Stomach smooth muscle (tissue), 2 donors: ENCODE measurements at regions not wholly inside any gene's neighbourhood (a gene's known extent, or its start where the extent isn't known, plus 50 kb on each side); places are given as distances from the start of the nearest gene placed in this dataset.

Experiments
- H3K27ac ChIP-seq: one replicate; pipeline ENCODE4 v1.7.0; 2013; ENCODE audit warnings: mild to moderate bottlenecking, low read length, inconsistent platforms
- H3K27me3 ChIP-seq, 2 donors: one replicate each; pipeline ENCODE4 v1.7.0; 2013; ENCODE audit warnings: low read length in 2 of 2; ENCODE audit not compliant: insufficient read depth in 2 of 2, control insufficient read depth in 1 of 2
- H3K36me3 ChIP-seq, 2 donors: one replicate each; pipeline ENCODE4 v1.7.0; 2013; ENCODE audit warnings: low read length in 2 of 2; ENCODE audit not compliant: control insufficient read depth in 2 of 2, insufficient read depth in 2 of 2
- H3K4me1 ChIP-seq: one replicate; pipeline ENCODE4 v1.7.0; 2013; ENCODE audit warnings: low read length; ENCODE audit not compliant: control insufficient read depth, insufficient read depth
- H3K4me3 ChIP-seq, 2 donors: one replicate each; pipeline ENCODE4 v1.7.0; 2013; ENCODE audit warnings: low read length in 2 of 2
- H3K9ac ChIP-seq, 2 donors: one replicate each; pipeline ENCODE4 v1.7.0; 2013; ENCODE audit warnings: low read length in 2 of 2, mild to moderate bottlenecking in 1 of 2
- H3K9me3 ChIP-seq, 2 donors: one replicate each; pipeline ENCODE4 v1.7.0; 2013; ENCODE audit warnings: low read length in 2 of 2; ENCODE audit not compliant: control insufficient read depth in 2 of 2
- donor health status: healthy.
- donor health status: Pancreatic carcinoma.

- H3K27me3 ChIP-seq, result peaks cover 0 to 3% of the 10 kb centered on the region in 2 donors
- no peak overlapping the region for H3K9ac ChIP-seq
- H3K36me3 ChIP-seq, result no peaks in the 10 kb centered on the region
- H3K4me1 ChIP-seq, result no peaks in the 10 kb centered on the region
- H3K27ac ChIP-seq, result no peak overlapping the region
- H3K4me3 ChIP-seq, result no peak overlapping the region
- peaks cover 0 to 4% of the 10 kb centered on the region in 2 donors for H3K9me3 ChIP-seq
Observed at GRCh38 chr10:20962165-20962564, 65.1 kb upstream of the NEBL start.

DNA sequence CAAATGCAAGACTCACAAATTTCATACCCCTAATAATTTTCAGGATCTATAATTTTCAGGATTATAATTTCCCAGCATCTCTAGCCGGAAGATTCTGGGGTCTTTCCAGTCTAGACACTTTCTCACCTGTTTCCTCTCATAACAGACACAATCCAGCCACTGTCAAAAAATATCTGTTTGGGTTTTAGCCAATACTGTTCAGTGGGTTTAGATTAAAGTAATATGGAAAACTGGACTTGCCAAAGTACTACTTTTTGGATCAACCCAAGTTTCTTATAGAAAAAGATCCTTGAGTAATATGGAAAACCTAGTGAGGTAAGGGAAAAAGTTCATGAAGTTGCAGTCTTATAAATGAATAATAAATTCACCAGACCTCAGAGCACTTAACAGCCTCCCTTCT lies 62.1 kb upstream of the NEBL start:
- Histone ChIP-seq H3K27me3 (peaks cover 0 to 3% of the 10 kb centered on the region in 2 donors), H3K36me3 (no peaks in the 10 kb centered on the region), H3K9ac (no peak overlapping the region), H3K4me1 (no peaks in the 10 kb centered on the region), H3K9me3 (no peaks in the 10 kb centered on the region), H3K27ac (no peak overlapping the region), H3K4me3 (no peak overlapping the region)

- Histone ChIP-seq H3K36me3 (no peaks in the 10 kb centered on the region), H3K9ac (no peak overlapping the region), H3K27me3 (peaks cover 0 to 3% of the 10 kb centered on the region in 2 donors), H3K4me1 (no peaks in the 10 kb centered on the region), H3K9me3 (no peaks in the 10 kb centered on the region), H3K4me3 (no peak overlapping the region), H3K27ac (no peak overlapping the region)
Observed at GRCh38 chr10:20958764-20959163, 61.7 kb upstream of the NEBL start.

- H3K9ac ChIP-seq, result no peak overlapping the region
- H3K4me1 ChIP-seq, result no peaks in the 10 kb centered on the region
- H3K27me3 ChIP-seq, result peaks cover 0 to 3% of the 10 kb centered on the region in 2 donors
- H3K9me3 ChIP-seq, result no peaks in the 10 kb centered on the region
- no peak overlapping the region for H3K27ac ChIP-seq
- no peak overlapping the region for H3K4me3 ChIP-seq
- H3K36me3 ChIP-seq, result no peaks in the 10 kb centered on the region
Observed at GRCh38 chr10:20958225-20958624, 61.1 kb upstream of the NEBL start.

GRCh38 chr10:20957744-20958143 lies 60.6 kb upstream of the NEBL start:
- Histone ChIP-seq H3K36me3 (no peaks in the 10 kb centered on the region), H3K9me3 (no peaks in the 10 kb centered on the region), H3K4me3 (no peak overlapping the region), H3K9ac (no peak overlapping the region), H3K4me1 (no peaks in the 10 kb centered on the region), H3K27me3 (peaks cover 0 to 3% of the 10 kb centered on the region in 2 donors), H3K27ac (no peak overlapping the region)

DNA sequence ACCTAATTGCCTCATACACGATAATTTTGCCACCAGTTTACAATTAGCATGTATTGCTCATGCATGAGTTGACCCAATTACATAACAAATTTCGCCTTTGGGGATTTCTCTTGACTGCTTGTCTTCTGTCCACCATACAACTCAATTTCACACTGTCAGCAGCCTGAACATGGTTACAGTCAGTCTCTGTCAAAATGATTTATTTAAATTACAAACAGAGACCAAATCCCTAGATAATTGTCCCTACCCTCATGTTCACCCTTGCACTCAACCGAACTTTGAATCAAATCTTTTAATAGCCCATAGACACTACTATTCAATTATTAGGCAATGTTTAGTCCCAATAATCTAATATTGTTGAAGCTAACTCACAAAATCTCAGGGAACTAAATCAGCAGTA lies 59.7 kb upstream of the NEBL start:
- no peak overlapping the region for H3K27ac ChIP-seq
- H3K9me3 ChIP-seq, result no peaks in the 10 kb centered on the region
- H3K4me3 ChIP-seq, result no peak overlapping the region
- no peak overlapping the region for H3K9ac ChIP-seq
- H3K4me1 ChIP-seq, result no peaks in the 10 kb centered on the region
- H3K27me3 ChIP-seq, result peaks cover 0 to 3% of the 10 kb centered on the region in 2 donors
- no peaks in the 10 kb centered on the region for H3K36me3 ChIP-seq

- H3K9ac ChIP-seq, result no peak overlapping the region
- H3K4me3 ChIP-seq, result no peak overlapping the region
- H3K36me3 ChIP-seq, result no peaks in the 10 kb centered on the region
- no peak overlapping the region for H3K27ac ChIP-seq
- no peaks in the 10 kb centered on the region for H3K27me3 ChIP-seq
- H3K9me3 ChIP-seq, result no peaks in the 10 kb centered on the region
- H3K4me1 ChIP-seq, result no peaks in the 10 kb centered on the region
Observed at GRCh38 chr10:20955355-20955893, 58.3 kb upstream of the NEBL start.

DNA sequence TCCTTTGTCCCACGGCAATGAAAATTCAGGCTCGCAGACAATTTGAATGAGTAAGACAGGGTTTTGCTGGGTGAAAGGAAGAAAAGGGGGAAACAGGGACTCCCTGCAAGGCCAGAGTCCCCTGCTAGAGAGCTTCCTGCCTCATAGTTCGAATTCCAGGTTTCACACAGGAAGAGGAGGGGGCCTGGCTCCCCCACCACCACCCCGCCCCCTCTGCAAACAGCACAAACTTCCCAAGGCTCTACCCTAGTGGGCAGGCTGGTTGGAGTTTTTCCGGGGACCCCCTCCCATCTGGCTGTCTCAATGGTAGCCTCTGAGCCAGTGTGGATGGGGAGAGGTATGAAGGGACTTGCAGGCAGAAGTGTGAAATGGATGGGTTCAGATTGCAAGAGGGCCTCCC lies 57.4 kb upstream of the NEBL start:
- Histone ChIP-seq H3K4me3 (no peak overlapping the region), H3K27me3 (no peaks in the 10 kb centered on the region), H3K9me3 (no peaks in the 10 kb centered on the region), H3K9ac (no peak overlapping the region), H3K4me1 (no peaks in the 10 kb centered on the region), H3K36me3 (no peaks in the 10 kb centered on the region), H3K27ac (no peak overlapping the region)

GRCh38 chr10:20953120-20953519 lies 56.0 kb upstream of the NEBL start:
- Histone ChIP-seq H3K27ac (no peak overlapping the region), H3K27me3 (no peaks in the 10 kb centered on the region), H3K4me1 (no peaks in the 10 kb centered on the region), H3K4me3 (no peak overlapping the region), H3K9ac (no peak overlapping the region), H3K36me3 (no peaks in the 10 kb centered on the region), H3K9me3 (no peaks in the 10 kb centered on the region)

DNA sequence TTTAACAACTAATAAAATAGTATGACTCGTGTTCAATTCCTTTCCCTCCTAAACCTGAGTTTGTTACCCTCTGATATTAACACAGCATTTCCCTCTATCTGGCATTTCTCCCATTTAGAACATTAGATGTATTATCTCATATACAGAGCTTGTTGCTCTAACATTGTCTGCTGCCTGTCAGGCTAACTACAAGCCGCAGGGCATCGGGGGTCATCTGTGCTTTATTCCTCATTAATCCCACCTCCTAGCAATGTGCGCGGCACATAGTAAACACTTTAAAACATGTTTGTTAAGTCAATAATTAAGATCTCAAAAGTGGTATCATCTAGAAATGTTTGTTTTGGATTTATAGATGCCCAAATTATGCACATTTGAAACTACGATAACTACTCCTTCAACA lies 52.9 kb upstream of the NEBL start:
- H3K4me1 ChIP-seq, result no peaks in the 10 kb centered on the region
- no peak overlapping the region for H3K9ac ChIP-seq
- no peaks in the 10 kb centered on the region for H3K27me3 ChIP-seq
- no peak overlapping the region for H3K4me3 ChIP-seq
- H3K36me3 ChIP-seq, result no peaks in the 10 kb centered on the region
- no peaks in the 10 kb centered on the region for H3K9me3 ChIP-seq
- no peak overlapping the region for H3K27ac ChIP-seq

- Histone ChIP-seq H3K36me3 (no peaks in the 10 kb centered on the region), H3K4me1 (no peaks in the 10 kb centered on the region), H3K27ac (no peak overlapping the region), H3K9ac (no peak overlapping the region), H3K9me3 (no peaks in the 10 kb centered on the region), H3K4me3 (no peak overlapping the region), H3K27me3 (no peaks in the 10 kb centered on the region)
Observed at GRCh38 chr10:20948686-20949327, 51.7 kb upstream of the NEBL start.
